Stimulated activated CD4-positive, alpha-beta T cell treated with anti-CD3 and anti-CD28 coated beads, Interleukin-4, amount 100 ng/mL, for 1 hour (primary cell): ENCODE measurements at regions not wholly inside any gene's neighbourhood (a gene's known extent, or its start where the extent isn't known, plus 50 kb on each side); places are given as distances from the start of the nearest gene placed in this dataset.
"Not testable (repeated sequence)": the region's sequence is repeated elsewhere in the genome, so short reads cannot be mapped to it uniquely, and the experiment has no call there.

Source experiments
- DNase-seq: peaks from one replicate; pipeline ENCODE4 v3.0.0-alpha.2; 2020

DNA sequence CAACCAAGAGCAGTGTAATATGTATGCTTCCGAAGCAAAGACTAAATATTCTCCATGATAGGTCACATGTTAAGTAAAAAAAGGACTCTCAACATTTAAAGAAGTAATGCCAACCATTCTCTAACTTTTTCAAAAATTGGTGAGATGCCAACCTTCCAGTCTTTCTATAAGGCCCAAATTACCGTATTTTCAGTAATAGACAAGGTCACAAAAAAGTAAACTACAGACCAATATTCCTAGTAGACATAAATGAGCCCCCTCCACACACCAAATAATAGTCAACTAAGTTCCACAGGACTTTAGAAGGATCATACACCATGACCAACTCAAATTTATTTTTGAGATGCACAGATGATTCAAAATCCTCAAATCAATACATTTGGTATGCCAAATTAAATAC, 867.4 kb downstream of the TMEM121 start:
- DNase-seq = no peak

- no peak for DNase-seq
These were observed 869.2 kb downstream of the TMEM121 start for GRCh38 chr14:106395456-106396050.

DNA sequence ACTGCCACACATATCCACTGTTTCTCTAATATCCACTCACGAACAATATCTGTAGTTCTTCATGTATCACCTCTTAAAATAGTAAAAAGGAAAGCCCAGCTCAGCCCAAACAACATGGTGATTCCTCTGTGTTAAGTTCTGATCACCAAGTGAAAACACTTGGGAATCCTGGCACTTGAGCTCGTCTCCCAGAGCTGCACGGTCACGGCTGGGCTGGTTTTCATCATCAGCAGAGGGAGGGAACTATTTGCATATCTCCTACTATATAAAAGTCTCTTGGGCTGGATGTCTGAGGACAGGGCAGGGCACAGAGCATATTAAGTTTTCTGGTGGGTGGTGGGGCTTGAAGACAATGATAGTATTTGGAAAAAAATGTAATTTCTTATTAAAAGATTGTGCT, 870.6 kb downstream of the TMEM121 start:
- DNase-seq = no peak

GRCh38 chr14:106398931-106399331, 872.5 kb downstream of the TMEM121 start:
- DNase-seq = not testable (repeated sequence)

- not testable (repeated sequence) for DNase-seq
These were observed 874.9 kb downstream of the TMEM121 start for GRCh38 chr14:106401316-106401715.

DNA sequence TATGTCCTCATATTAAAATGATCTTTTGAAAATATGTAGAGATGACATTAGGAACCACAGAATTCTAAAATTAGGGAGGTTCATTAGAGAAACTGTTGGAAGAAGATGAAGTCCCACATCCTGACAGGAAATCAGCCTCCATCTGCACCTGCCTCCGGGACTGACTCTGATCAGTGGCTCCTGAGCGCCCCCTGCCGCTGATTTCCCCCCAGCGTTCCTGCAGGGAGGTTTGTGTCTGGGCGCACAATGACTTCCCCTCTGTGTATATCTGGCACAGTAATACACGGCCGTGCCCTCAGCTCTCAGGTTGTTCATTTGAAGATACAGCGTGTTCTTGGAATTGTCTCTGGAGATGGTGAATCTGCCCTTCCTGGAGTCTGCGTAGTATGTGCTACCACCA, 883.8 kb downstream of the TMEM121 start:
- peak; percentile 43 for DNase-seq

GRCh38 chr14:106414464-106414863, 888.1 kb downstream of the TMEM121 start:
- no peak for DNase-seq

DNA sequence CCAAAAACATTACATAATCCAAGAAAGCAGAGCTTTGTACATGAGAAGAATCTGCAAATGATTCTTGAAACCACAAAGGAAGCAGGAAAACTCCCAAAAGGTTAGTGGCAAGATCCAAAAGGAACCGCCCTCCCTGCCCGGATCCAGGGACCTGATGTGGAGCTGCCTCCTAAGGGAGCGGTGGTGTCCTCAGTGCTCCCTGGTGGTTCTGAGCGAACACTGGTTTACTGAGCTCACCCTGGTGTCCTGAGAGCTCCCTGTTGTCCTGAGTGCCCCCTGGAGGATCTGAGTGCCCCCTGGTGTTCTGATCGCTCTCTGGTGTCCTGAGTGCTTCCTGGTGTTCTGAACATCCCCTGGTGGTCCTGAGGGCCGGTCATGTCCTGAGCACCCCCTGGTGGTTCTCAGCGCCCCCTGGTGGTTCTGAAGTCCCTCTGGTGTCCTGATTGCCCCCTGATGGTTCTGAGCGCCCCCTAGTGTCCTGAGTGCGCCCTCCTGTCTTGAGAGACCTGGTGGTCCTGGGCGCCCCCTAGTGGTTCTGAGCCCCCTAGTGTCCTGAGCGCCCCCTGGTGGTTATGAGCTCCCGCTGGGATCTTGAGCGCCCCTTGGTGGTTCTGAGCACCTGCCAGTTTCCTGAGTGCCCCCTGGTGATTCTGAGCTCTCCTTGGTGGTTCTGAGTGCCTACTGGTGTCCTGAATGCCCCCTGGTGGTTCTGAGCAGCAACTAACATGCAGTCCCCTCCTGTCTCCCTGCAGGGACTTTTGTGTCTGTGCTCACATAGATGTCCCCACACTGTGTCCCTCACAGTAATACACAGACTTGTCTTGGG, 891.1 kb downstream of the TMEM121 start:
- peak; percentile 93 for DNase-seq

DNA sequence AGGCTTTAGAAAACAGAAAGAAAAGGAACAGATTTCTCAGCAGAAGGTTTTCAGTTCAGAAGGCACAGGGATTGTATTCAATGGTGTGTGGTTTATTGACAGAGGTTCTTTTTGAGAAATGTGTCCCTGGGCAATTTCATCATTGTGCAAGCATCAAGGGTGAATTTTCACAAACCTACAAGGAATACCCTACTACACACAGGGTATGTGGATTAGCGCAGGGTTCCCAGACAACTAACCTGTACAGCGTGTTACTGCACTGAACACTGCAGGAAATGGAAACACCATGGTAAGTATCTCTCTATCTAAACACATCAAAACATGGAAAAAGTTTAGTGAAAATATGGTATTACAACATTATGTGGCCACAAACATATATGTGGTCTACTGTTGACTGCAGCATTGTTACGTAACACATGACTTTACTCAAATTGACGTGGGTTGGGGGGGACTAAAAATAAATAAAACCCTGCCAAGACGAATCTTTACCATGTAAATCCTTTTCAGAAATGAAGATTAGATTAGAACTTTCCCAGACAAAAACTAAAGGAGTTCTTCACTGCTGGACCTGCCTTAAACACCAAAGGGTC, 893.1 kb downstream of the TMEM121 start:
- DNase-seq = no peak

DNA sequence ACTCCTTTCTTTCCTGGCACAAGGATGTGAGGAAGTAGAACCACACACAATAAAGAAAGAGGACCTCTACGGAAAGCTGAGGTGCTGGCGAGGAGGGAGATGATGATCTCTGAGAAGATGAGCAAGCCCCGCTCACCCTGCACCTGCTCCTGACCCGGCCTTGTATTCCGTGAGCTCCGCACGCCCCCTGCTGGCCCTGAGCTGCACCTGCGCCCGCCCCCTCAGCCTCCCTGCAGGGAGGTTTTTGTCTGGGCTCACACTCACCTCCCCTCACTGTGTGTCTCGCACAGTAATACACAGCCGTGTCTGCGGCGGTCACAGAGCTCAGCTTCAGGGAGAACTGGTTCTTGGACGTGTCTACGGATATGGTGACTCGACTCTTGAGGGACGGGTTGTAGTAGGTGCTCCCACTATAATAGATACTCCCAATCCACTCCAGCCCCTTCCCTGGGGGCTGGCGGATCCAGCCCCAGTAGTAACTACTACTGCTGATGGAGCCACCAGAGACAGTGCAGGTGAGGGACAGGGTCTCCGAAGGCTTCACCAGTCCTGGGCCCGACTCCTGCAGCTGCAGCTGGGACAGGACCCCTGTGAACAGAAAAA, 895.1 kb downstream of the TMEM121 start:
- DNase-seq = peak; percentile 76

GRCh38 chr14:106422066-106422465, 895.7 kb downstream of the TMEM121 start:
- DNase-seq = no peak

- not testable (repeated sequence) for DNase-seq
These were observed 898.8 kb downstream of the TMEM121 start for GRCh38 chr14:106425150-106425549.

DNA sequence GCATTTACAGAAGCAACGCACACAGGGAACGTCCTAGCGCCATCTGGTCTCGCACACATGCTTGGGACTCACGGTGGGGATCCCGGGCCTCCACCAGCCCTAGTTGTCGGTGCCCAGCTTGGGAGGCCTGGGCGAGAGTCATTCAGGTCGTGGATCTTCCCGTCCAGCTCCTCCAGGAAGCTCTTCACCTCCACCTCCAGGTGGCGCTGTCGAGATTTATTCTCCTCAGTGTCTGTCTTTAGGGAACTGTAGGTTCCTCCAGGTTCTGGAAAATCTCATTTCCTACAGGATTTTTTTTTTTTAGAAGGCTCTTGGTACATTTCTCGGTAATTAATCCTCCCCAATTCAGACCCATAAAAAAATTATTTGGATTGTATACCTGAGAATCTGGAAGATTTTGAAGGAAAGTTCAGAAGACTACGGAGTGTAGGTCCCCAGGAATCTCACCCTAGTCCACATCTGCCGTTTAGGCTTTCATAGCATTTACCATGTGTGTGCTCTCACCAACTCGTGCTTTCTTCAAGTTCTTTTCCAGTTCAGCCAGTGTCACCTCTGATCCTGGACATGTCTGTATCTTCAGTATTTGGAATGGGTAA, 910.0 kb downstream of the TMEM121 start:
- DNase-seq = peak; percentile 77

DNA sequence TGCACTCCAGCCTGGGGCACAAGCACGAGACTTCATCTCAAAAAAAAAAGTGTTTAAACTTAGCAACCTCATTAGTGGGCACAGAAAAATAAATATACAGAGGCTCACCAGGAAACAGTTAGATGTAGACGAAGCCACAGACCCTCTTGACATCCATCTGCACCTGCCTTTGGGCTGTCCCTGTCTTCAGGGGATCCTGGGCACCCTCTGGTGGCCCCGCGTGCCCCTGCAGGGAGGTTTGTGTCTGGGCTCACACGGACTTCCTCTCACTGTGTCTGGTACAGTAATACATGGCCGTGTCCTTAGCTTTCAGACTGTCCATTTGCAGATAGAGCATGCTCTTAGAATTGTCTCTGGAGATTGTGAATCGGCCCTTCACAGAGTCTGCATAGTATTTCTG, 916.5 kb downstream of the TMEM121 start:
- peak; percentile 52 for DNase-seq

- no peak for DNase-seq
These were observed 928.6 kb downstream of the TMEM121 start for GRCh38 chr14:106455026-106455425.

- peak; percentile 70 for DNase-seq
These were observed 933.8 kb downstream of the TMEM121 start for GRCh38 chr14:106459971-106460730.

- no peak for DNase-seq
These were observed 934.5 kb downstream of the TMEM121 start for GRCh38 chr14:106460916-106461315.

DNA sequence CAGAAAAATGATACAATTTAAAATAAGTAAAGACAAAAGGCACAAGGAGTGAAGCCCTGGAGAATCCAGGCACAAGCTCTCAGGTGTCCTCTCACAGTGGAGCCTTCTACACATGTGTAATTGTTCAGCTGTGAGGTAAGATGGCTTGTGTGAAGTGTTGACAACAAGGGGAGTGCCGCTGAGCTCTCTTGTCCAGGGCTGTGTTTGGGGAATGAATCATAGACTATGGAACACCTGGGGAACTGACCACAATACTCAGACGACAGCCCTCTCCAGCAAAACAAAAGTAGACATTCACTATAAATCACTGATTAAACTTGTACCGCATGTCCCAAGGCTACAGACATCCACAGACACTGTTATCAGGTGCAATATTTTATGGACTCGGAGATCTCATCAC, 940.1 kb downstream of the TMEM121 start:
- not testable (repeated sequence) for DNase-seq

DNA sequence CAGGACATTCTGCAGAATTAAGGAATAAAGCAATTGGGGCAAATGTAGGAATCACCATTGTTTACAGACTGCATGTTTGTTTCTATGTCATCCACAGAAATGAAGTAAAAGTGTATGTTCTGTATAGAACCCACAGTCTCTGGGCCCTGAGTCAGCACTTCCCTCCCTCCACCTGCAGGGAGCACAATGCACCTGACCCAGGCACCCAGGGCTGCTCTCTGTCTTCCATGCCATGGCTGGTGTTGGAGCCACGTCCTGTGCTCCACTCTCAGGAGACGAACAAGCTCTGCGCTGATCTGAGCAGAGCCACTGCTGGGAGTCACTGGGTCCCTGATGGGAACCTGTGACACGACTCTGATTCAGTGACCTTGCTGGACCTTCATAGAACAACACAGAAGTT, 942.5 kb downstream of the TMEM121 start:
- not testable (repeated sequence) for DNase-seq

DNA sequence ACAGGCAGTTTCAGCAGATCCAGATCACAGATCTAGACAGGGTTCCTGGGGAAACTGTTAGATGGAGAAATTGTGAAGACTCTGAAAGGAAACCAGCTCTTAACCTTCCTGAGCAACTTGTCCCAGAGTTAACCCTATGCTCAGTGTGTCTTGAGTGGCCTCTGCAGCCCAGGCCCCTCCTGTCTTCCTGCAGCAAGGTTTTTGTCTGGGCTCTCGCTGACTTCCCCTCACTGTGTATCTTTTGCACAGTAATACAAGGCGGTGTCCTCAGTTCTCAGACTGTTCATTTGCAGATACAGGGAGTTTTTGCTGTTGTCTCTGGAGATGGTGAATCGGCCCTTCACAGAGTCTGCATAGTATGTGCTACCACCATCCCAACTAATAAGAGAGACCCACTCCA, 943.6 kb downstream of the TMEM121 start:
- DNase-seq = not testable (repeated sequence)

DNA sequence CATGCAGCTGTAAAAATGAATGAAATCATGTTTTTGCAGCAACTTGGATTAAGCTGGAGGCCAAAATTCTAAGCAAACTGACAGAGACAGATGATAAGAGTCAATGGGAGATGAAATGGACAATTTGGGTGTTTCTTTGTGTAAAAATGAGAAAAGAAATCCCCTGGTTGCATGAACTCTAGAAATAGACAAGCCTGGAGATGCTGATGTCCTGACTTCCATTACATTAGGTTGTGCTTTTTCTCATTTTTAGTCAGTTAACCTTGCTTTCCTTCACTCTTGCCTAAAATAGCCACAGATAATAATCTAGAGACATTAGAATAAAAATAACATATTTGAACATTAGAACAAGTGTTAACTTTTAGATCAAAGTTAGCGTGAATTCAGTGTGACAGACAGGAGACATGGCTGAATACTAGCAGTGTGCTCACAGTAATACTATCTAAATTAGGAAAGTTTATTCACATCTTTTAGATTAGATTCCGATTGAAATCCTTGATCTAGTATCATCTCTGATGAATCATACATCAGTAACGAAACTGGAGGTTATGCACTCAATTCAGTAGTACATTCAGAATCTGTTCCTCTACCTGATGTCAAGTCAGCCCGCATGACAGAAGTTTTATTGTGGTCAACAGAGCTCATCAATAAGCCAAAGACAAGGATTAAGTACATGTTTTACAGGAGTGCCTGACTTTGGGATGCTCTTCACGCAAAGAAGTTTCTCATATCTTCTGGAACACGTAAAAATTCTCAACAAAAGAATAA, 948.1 kb downstream of the TMEM121 start:
- not testable (repeated sequence) for DNase-seq

DNA sequence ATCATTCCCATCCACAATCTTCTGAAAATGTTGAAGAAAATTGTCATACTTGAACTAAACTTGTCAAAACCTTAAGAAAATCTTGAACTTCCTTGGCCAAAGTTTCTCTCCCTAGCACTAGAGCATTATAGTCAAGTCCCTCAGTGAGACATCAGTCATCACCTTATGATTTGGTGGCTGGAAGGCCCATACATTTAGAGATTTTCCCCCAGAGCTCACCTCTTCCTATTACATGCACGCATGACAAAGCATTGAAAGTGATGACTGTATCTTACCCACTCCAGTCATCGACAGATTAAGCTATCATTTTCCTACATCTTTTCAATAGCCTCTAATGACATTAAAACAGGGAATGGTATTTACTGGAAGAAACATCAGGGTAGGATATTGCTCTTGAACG, 948.8 kb downstream of the TMEM121 start:
- DNase-seq = not testable (repeated sequence)
